SK-N-SH (cell line): ENCODE measurements at regions not wholly inside any gene's neighbourhood (a gene's known extent, or its start where the extent isn't known, plus 50 kb on each side); places are given as distances from the start of the nearest gene placed in this dataset.

Experiments
- CHD2 ChIP-seq: fragments of 150-350 bp; IDR thresholded peaks from 2 replicates; pipeline ENCODE4 v1.6.1; 2018; ENCODE audit warnings: low read length; ENCODE audit not compliant: partially characterized antibody
- EP300 ChIP-seq, 2 experiments: IDR thresholded peaks; 2 replicates each; pipeline versions ENCODE4 v1.4.0 to v1.6.1; 2012; ENCODE audit warnings: borderline replicate concordance in 1 of 2, low read depth in 1 of 2, low read length in 1 of 2
- EZH2phosphoT487 ChIP-seq: fragments of 200-600 bp; sonication (generic); IDR thresholded peaks from 2 replicates; pipeline ENCODE4 v1.6.1; 2017; ENCODE audit warnings: low read depth, mixed run types, mild to moderate bottlenecking, antibody characterized with exemption, moderate library complexity, borderline replicate concordance
- MXI1 ChIP-seq: IDR thresholded peaks from 2 replicates; pipeline ENCODE4 v1.6.1; 2012; ENCODE audit warnings: mild to moderate bottlenecking, low read depth, low read length, improper control_type of control experiment
- NFIC ChIP-seq: IDR thresholded peaks from 2 replicates; pipeline ENCODE4 v1.4.0; 2012; ENCODE audit warnings: borderline replicate concordance
- RFX5 ChIP-seq: IDR thresholded peaks from 2 replicates; pipeline ENCODE4 v1.6.1; 2012; ENCODE audit warnings: mild to moderate bottlenecking, improper control_type of control experiment, low read length
- SMC3 ChIP-seq: IDR thresholded peaks from 2 replicates; pipeline ENCODE4 v1.6.1; 2012; ENCODE audit warnings: low read depth, low read length, improper control_type of control experiment
- TAF1 ChIP-seq: IDR thresholded peaks from 2 replicates; pipeline ENCODE4 v1.6.1; 2012; ENCODE audit warnings: low read depth, mild to moderate bottlenecking, low read length, moderate library complexity, borderline replicate concordance
- TF ChIP-seq, protein P1 (sequence below): fragments of 200-600 bp; sonication (generic); IDR thresholded peaks from 2 replicates; pipeline ENCODE4 v1.6.1; 2017; ENCODE audit warnings: antibody characterized with exemption, mild to moderate bottlenecking, moderate library complexity
- TF ChIP-seq, protein P2 (sequence below): IDR thresholded peaks from 2 replicates; pipeline ENCODE4 v1.4.0; 2012; ENCODE audit warnings: low read depth
- TF ChIP-seq, protein P3 (sequence below): fragments of 150-350 bp; IDR thresholded peaks from 2 replicates; pipeline ENCODE4 v1.6.1; 2017; ENCODE audit warnings: antibody characterized with exemption, low read length, low read depth, borderline replicate concordance
- TF ChIP-seq, protein P4 (sequence below): IDR thresholded peaks from 2 replicates; pipeline ENCODE4 v1.6.1; 2012; ENCODE audit warnings: mild to moderate bottlenecking, low read depth, low read length, moderate library complexity
- TF ChIP-seq, protein P5 (sequence below): IDR thresholded peaks from 2 replicates; pipeline ENCODE4; 2012

DNA sequence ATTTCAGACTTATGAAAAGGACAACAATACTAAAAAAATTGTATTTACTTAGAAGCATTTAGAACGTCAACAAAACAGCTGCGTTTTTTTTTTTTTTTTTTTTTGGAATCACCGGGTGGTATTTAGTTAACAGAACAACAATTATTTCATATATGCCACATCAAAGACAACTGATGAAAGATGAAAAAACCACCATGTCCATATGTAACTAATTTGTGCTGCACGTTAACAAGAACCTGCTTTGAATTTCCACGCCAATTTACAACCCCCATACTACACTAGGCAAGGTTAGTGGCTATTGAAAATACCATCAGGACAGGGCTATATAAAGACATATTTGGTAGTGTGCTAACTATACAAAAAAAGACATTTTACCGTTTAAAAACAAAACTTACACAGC lies 189.3 kb upstream of the ROBO1 start:
- TF ChIP-seq EZH2phosphoT487 (no peak), EP300 (IDR thresholded peaks at IDR 0.05; ENCODE audit: borderline replicate concordance in 1 of 2, low read depth in 1 of 2, low read length in 1 of 2) (no peak), TAF1 (no peak), MXI1 (no peak), RFX5 (no peak), NFIC (no peak), CHD2 (no peak), SMC3 (no peak)
- TF ChIP-seq, protein P1, sequence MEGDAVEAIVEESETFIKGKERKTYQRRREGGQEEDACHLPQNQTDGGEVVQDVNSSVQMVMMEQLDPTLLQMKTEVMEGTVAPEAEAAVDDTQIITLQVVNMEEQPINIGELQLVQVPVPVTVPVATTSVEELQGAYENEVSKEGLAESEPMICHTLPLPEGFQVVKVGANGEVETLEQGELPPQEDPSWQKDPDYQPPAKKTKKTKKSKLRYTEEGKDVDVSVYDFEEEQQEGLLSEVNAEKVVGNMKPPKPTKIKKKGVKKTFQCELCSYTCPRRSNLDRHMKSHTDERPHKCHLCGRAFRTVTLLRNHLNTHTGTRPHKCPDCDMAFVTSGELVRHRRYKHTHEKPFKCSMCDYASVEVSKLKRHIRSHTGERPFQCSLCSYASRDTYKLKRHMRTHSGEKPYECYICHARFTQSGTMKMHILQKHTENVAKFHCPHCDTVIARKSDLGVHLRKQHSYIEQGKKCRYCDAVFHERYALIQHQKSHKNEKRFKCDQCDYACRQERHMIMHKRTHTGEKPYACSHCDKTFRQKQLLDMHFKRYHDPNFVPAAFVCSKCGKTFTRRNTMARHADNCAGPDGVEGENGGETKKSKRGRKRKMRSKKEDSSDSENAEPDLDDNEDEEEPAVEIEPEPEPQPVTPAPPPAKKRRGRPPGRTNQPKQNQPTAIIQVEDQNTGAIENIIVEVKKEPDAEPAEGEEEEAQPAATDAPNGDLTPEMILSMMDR: no peak
- TF ChIP-seq, protein P2, sequence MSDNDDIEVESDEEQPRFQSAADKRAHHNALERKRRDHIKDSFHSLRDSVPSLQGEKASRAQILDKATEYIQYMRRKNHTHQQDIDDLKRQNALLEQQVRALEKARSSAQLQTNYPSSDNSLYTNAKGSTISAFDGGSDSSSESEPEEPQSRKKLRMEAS: no peak
- TF ChIP-seq, protein P3, sequence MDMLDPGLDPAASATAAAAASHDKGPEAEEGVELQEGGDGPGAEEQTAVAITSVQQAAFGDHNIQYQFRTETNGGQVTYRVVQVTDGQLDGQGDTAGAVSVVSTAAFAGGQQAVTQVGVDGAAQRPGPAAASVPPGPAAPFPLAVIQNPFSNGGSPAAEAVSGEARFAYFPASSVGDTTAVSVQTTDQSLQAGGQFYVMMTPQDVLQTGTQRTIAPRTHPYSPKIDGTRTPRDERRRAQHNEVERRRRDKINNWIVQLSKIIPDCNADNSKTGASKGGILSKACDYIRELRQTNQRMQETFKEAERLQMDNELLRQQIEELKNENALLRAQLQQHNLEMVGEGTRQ: no peak
- TF ChIP-seq, protein P4, sequence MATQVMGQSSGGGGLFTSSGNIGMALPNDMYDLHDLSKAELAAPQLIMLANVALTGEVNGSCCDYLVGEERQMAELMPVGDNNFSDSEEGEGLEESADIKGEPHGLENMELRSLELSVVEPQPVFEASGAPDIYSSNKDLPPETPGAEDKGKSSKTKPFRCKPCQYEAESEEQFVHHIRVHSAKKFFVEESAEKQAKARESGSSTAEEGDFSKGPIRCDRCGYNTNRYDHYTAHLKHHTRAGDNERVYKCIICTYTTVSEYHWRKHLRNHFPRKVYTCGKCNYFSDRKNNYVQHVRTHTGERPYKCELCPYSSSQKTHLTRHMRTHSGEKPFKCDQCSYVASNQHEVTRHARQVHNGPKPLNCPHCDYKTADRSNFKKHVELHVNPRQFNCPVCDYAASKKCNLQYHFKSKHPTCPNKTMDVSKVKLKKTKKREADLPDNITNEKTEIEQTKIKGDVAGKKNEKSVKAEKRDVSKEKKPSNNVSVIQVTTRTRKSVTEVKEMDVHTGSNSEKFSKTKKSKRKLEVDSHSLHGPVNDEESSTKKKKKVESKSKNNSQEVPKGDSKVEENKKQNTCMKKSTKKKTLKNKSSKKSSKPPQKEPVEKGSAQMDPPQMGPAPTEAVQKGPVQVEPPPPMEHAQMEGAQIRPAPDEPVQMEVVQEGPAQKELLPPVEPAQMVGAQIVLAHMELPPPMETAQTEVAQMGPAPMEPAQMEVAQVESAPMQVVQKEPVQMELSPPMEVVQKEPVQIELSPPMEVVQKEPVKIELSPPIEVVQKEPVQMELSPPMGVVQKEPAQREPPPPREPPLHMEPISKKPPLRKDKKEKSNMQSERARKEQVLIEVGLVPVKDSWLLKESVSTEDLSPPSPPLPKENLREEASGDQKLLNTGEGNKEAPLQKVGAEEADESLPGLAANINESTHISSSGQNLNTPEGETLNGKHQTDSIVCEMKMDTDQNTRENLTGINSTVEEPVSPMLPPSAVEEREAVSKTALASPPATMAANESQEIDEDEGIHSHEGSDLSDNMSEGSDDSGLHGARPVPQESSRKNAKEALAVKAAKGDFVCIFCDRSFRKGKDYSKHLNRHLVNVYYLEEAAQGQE: no peak
- TF ChIP-seq, protein P5, sequence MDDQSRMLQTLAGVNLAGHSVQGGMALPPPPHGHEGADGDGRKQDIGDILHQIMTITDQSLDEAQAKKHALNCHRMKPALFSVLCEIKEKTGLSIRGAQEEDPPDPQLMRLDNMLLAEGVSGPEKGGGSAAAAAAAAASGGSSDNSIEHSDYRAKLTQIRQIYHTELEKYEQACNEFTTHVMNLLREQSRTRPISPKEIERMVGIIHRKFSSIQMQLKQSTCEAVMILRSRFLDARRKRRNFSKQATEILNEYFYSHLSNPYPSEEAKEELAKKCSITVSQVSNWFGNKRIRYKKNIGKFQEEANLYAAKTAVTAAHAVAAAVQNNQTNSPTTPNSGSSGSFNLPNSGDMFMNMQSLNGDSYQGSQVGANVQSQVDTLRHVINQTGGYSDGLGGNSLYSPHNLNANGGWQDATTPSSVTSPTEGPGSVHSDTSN: no peak
